ENCODE measurements at regions not wholly inside any gene's neighbourhood (a gene's known extent, or its start where the extent isn't known, plus 50 kb on each side); places are given as distances from the start of the nearest gene placed in this dataset.

DNA sequence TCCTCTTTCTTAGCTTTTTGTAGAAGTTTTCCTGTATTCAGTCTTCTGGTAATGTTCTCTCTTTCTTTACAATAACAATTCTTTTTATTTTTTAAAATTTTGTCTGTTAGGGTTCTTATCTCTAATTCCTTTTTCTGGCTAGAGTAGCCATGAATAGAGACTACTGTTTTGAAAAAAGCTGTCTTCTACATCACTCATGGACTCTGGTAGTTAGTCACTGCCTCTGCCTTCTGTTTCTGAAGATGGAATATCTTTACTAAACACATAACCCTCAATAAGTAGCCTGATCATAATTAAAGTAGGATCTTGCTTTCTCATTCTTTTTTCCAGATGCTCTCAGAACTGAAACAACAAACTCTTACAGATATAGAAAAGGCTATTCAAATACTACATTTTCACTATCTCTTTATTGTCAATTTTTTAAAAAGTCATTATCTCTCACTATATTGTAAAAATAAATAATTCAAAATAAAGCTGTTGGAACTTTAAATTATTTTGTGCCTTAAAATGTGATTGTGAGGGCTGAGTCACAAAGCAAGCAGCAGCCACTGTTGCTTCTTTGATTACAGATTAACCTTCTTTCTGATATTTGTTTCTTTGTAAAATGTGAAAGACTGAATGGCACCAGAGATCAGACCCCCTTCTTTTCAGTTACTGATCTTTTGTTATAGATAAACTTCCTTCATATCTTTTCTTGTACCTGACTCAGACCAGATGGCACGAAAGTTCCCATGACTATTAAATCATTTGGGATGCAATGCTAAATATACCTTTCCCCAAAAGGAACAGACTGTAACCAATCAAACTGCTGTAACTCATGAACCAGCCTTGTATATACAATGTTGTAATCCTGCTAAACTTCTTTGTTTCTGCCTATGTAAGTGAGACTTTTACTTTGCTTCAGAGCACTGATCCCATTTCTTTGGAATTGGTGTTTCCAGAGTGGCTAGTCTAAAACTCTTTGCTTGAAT, 1159.5 kb downstream of the IGSF11 start:
- intact Hi-C loops (cut with micrococcal nuclease) = no loop called here
- Histone ChIP-seq H4K20me1 (replicated peaks; ENCODE audit: control insufficient read depth, insufficient read depth, low read length) (no peaks in the 10 kb centered on the region), H3K4me3 (no peak overlapping the region), H3K27me3 (ENCODE audit: control insufficient read depth in 2 of 2, insufficient read depth in 2 of 2, low read length in 2 of 2) (no peaks in the 10 kb centered on the region), H3K9me1 (ENCODE audit: control insufficient read depth, insufficient read depth, low read length) (no peaks in the 10 kb centered on the region), H3K4me1 (replicated peaks in 1 of 2; ENCODE audit: control insufficient read depth in 2 of 2, insufficient read depth in 2 of 2, low read length in 2 of 2) (no peaks in the 10 kb centered on the region), H3K9ac (ENCODE audit: insufficient read depth in 1 of 2, low read depth in 2 of 2, low read length in 2 of 2) (no peak overlapping the region), H3K79me2 (ENCODE audit: control insufficient read depth, insufficient read depth, low read length) (no peaks in the 10 kb centered on the region), H3K4me2 (ENCODE audit: insufficient read depth, low read length) (no peak overlapping the region), H3K9me3 (replicated peaks; ENCODE audit: control insufficient read depth, insufficient read depth, low read depth, low read length) (no peaks in the 10 kb centered on the region), H3K27ac (ENCODE audit: extremely low read depth, low read depth, low read length) (no peak overlapping the region), H3K36me3 (ENCODE audit: control insufficient read depth, insufficient read depth, low read length) (no peaks in the 10 kb centered on the region), H2AFZ (ENCODE audit: low read depth, low read length) (no peak overlapping the region)
- no peak for DNase-seq (ENCODE audit: extremely low read depth in 1 of 4, low spot score in 3 of 4)
- in situ Hi-C loops (cut with MboI) = no loop called here
- ChIA-PET POLR2A (no interaction called here), CTCF (ENCODE audit: low intra/inter-chr PET ratio) (no interaction called here)
- TF ChIP-seq KDM2B (CRISPR knock-in tag; IDR thresholded peaks at IDR 0.05) (no peak), ZNF583 (CRISPR knock-in tag; IDR thresholded peaks at IDR 0.05) (no peak), ZEB2 (IDR thresholded peaks at IDR 0.05) (no peak), TRIM28 (IDR thresholded peaks at IDR 0.05) (no peak), KDM4B (IDR thresholded peaks at IDR 0.05; ENCODE audit: borderline replicate concordance in 2 of 2, low read depth in 1 of 2) (no peak), IFI16 (CRISPR knock-in tag; IDR thresholded peaks at IDR 0.05) (no peak), HNRNPUL1 (IDR thresholded peaks at IDR 0.05; ENCODE audit: low read length) (no peak), ASH1L (IDR thresholded peaks at IDR 0.05; ENCODE audit: borderline replicate concordance, low read depth, partially characterized antibody) (no peak), FUS (optimal IDR thresholded peaks at IDR 0.05; ENCODE audit: low read depth, low read length) (no peak)
- TF ChIP-seq, protein P1, sequence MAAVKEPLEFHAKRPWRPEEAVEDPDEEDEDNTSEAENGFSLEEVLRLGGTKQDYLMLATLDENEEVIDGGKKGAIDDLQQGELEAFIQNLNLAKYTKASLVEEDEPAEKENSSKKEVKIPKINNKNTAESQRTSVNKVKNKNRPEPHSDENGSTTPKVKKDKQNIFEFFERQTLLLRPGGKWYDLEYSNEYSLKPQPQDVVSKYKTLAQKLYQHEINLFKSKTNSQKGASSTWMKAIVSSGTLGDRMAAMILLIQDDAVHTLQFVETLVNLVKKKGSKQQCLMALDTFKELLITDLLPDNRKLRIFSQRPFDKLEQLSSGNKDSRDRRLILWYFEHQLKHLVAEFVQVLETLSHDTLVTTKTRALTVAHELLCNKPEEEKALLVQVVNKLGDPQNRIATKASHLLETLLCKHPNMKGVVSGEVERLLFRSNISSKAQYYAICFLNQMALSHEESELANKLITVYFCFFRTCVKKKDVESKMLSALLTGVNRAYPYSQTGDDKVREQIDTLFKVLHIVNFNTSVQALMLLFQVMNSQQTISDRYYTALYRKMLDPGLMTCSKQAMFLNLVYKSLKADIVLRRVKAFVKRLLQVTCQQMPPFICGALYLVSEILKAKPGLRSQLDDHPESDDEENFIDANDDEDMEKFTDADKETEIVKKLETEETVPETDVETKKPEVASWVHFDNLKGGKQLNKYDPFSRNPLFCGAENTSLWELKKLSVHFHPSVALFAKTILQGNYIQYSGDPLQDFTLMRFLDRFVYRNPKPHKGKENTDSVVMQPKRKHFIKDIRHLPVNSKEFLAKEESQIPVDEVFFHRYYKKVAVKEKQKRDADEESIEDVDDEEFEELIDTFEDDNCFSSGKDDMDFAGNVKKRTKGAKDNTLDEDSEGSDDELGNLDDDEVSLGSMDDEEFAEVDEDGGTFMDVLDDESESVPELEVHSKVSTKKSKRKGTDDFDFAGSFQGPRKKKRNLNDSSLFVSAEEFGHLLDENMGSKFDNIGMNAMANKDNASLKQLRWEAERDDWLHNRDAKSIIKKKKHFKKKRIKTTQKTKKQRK (IDR thresholded peaks at IDR 0.05; ENCODE audit: borderline replicate concordance, low read depth, low read length) = no peak
- TF ChIP-seq, protein P2, sequence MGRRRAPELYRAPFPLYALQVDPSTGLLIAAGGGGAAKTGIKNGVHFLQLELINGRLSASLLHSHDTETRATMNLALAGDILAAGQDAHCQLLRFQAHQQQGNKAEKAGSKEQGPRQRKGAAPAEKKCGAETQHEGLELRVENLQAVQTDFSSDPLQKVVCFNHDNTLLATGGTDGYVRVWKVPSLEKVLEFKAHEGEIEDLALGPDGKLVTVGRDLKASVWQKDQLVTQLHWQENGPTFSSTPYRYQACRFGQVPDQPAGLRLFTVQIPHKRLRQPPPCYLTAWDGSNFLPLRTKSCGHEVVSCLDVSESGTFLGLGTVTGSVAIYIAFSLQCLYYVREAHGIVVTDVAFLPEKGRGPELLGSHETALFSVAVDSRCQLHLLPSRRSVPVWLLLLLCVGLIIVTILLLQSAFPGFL (CRISPR knock-in tag; IDR thresholded peaks at IDR 0.05) = no peak
- FAIRE-seq = no peak
- 0% methylated on average over 1 of the region's 1 CpG for WGBS (ENCODE audit: insufficient coverage, low coverage, missing lambda C conversion rate)
- BruUV-seq (replicated peaks) = no TSS peak
- ATAC-seq = no peak

Measured in K562 (cell line).